HG02678 (cell line): ENCODE measurements at regions not wholly inside any gene's neighbourhood (a gene's known extent, or its start where the extent isn't known, plus 50 kb on each side); places are given as distances from the start of the nearest gene placed in this dataset.
"Not testable (repeated sequence)": the region's sequence is repeated elsewhere in the genome, so short reads cannot be mapped to it uniquely, and the experiment has no call there.

Experiments used
- ATAC-seq: cut with Tn5 transposase; IDR thresholded peaks from one replicate; pipeline ENCODE4 v1.9.1; 2021; ENCODE audit warnings: mild to moderate bottlenecking, moderate library complexity; ENCODE audit not compliant: unreplicated experiment

DNA sequence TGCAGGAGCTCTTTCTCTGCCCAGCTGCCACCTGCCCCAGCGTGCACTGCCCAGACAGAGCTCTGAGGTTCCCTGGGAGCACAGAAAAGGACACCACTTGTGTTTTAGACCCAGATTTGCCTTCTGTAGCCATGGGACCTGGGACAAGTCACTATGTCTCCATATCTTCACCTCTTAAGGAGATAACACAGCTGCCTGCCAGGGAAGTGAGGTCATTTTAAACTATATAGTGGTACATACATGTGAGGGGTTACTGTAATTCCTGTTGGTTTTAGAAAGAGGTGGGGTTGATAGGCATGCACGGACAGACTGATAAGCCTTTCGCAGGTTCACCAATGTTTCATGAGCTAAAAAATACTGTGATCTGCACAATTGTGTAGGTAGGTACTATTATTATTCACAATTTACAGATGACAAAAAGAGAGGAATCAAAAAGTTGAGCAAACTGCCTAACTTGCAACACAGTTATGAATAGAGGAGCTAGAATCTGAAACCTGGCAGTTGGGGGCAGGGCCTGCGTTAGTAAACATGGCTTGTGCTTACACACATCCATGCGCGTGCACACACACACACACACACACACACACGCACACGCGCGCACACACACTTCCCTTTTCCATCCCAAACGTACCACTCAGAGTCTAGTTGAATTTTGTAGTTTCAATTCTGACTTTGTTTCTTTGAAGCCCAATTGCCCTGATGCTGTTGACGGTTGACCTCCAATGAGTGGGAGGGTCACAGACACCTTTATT is 193.6 kb downstream of the FAM43A start:
- ATAC-seq: no peak

DNA sequence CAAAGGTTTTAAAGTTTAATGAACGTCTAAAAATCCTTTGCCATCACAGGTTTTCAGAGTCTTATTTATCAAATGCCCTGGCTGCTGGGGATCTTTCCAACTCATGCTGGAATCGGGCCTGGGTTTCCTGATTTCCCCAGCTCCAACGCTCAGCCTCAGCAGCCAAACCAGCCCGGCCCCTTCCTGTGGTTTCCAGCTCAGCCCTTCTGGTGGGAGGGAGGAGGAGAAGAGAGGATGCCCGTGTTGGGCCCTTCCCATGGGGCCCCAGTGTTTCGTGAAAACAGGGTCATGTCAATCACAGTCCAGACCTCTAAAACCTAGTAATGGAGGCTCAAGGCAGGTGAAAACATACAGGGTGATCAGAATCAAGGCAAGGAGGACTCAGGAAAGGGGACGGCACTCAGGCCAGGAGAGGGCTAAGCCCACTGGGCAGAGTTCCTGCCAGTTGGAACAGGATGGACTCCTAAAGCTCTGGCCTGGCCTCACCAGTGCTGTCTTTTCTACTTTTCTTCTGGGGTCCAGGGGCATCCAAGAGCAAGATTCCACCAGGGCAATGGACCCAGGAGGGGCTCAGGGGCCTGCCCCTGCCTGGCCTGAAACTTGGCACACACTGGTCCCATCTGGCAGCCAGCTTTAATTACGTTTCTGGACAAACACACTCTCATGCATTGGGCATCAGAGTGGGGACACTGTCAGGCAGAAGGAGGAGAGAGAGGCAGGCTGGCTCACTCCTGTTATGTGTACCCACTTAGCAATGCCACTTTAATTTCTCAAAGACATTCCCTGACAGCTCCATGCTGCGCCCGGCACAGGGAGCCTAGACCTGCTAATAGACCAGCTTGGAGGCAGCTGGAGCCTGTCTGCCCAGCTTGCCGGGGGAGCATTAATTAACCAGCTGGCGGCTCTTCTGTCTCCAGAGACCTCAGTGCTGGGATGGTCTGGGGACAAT is 194.6 kb downstream of the FAM43A start:
- ATAC-seq: no peak

DNA sequence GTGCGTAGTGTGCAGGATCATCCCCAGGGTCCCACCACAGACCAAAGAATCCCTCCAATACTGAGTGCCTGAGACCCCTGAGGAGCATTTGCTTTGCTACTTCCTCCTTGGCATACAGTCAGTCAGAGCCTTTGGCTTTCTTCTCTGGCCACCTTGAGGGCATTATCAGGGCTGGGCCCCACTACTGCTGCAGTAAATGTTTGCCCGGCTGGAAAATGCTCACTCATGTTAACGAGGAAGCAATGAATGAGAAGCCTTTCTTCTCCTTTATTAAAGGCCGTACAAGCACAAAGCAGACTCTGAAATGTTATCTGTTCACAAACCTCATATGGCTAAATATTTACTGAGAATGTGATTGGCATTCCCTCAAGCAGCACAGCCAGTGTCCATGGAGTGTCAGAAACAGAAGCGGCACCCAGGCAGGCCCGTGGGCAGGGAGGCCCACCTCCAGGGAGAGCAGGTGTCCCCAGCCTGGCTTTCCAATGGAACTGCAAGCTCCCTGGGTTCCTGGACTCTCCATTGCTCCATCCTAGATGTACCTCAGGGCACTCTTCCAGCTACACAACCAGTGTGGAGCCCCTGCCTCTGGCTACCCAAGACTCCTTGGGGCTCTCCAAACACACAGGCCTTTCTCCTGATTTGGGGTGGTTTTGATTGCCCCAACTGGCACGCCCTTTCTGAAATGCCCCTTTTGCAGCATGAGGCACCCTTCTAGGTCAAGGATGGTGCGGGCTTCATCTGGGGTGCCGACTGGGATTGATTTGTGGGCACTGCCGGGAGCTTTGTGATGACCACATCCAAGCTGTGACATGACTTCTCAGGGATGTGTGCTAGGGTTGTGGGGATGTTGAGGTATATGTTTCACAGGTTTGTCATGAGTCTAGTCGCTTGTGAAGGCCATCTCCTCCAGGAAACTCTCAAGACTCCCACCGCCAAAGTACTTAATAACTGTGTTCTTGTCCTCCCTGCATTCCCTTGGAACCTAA is 195.6 kb downstream of the FAM43A start:
- no peak for ATAC-seq

DNA sequence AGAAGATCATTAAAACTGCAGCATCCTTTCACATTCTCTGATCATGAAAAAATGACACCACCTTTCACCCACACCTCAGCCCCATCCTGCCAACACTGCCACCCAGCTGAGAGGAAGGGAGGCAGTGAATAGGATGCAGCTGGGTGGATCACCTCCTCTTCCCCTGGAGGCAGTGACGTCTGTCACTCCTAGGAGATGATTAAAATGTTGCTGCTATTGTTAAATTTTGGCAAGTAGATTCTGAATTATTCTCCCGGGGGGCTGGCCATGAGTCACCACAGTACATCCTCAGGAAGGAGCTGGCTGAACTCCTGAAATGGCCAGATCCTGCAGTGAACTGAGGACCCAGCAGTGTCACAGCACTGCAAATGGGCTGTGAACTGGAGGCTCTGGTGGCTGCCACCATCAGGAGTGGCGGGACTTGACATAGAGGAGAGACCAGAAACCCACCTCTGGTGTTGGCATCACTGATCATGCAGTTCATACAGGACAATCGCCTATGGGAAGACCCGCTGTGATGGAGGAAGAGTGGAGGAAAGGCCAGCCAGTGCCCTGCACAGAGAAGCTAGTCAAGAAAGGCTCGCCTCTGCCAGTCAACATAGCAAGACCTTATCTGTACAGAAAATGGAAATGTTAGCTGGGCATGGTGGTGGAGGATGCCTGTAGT is 199.1 kb downstream of the FAM43A start:
- ATAC-seq: no peak

DNA sequence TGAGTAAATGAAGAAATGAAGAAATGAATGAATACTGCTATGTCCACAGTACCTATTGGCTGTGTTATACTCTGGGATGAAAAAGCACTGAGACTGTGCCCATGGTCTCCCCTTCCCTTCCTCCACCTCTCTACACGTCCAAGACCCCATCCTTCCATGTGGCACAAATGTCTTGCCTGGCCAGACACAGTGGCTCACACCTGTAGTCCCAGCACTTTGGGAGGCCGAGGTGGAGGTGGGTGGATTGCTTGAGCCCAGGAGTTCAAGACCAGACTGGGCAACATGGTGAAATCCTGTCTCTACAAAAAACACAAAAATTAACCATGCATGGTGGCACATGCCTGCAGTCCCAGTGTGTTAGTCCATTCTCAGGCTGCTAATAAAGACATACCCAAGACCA is 200.1 kb downstream of the FAM43A start:
- no peak for ATAC-seq

DNA sequence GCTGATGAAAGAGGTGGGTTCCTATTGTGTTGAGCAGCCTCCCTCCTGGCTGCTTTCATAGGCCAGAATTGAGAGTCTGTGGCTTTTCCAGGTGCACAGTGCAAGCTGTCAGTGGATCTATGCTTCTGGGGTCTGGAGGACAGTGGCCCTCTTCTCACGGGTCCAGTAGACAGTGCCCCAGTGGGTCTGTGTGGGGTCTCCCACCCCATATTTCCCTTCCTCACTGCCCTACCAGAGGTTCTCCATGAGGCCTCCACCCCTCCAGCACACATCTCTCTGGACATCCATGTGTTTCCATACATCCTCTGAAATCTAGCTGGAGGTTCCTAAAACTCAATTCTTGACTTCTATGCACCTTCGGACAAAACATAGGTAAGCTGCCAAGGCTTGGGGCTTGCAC is 201.2 kb downstream of the FAM43A start:
- no peak for ATAC-seq

DNA sequence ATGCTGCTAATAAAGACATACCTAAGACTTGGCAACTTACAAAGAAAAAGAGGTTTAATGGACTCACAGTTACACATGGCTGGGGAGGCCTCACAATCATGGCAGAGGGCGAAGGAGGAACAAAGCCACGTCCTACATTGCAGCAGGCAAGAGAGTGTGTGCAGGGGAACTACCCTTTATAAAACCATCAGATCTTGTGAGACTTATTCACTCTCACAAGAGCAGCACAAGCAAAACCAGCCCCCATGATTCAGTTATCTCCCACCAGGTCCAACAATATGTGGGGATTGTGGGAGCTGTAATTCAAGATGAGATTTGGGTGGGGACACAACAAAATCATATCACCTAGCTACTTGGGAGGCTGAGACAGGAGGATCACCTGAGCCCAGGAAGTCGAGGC is 202.4 kb downstream of the FAM43A start:
- not testable (repeated sequence) for ATAC-seq

DNA sequence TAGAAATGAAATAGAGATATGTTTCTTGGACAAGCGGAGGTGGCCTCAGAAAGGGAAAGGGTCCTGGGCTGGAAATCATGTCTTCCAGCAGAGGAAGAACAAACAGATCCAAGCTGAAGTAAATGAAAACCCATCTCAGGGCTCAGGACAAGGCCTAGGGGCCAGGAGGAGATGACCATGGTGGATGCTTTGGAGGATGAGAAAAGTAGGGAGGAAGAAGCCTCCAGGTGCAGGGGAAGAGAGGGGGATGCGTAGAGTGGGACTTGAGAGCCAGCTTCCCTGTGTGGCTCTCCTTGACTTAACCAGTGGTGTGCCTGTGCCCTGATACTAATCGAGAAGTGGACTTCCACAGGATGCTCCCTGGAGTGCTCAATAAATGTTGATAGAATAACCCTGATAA is 203.2 kb downstream of the FAM43A start:
- no peak for ATAC-seq

DNA sequence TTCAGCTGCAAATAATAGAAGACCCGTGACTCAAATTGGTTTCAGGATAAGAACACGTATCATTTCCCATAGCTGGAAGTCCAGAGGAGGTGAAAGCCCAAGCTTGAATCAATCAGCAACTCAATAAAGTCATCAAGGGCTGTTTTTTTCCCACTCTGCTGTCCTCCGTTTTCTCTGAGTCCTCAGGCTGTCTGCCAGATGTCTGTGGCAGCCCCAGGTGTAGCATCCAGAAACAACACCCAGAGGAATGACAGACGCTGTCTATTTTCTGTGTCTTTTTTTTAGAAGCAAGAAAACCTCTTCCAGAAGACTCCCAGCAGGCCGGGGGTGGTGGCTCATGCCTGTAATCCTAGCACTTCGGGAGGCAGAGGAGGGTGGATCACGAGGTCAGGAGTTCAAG is 204.4 kb downstream of the FAM43A start:
- ATAC-seq: no peak

DNA sequence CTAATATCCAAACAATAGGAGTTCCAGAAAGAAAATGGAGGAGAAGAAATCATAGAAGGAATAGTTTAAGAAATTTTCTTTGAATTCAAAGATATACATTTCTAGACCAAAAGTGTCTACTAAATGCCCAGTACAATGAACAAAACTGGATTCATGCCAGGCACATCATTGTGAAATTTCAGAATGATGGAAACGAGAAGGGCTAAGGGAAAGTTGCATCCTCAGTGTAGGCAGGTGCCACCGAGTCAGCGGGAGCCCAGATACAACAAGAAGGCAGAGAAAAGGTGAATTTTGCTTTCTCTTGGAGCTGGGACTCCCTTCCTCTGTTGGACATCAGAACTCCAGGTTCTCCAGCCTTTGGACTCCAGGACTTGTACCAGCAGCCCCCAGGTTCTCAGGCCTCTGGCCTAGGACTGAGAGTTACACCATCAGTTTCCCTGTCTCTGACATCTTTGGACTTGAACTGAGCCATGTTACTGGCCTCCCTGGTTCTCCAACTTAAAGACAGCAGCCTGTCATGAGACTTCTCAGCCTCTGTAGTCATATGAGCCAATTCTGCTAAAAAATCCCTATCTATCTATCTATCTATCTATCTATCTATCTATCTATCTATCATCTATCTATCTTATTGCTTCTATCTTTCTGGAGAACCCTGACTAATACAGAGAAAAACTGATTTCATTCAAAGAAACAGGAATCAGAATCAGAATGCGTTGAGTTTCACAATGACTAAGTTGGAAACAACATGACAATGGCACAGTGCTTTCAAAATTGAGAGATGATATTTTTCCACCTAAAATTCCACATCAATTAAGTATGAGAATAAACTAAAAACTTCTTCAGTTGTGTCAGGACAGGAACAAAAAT is 207.7 kb downstream of the FAM43A start:
- ATAC-seq: no peak

DNA sequence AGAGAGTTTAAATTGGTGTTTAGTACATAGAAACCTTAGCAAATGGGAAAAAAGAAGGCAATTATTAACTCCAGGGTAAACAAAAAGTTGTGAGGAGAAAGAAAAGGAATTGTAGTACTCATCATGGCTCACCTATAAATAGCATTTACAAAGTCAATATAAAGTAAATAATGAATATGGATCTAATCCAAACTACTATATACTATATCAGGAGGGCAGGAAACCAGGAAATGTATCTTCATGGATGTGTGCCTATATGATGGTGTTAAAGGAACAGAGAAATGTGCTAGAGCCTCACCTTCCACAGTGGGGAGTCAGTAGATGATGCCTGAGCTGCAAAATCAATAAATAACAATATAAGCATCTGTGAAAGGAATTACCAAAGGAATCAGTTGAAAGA is 208.9 kb downstream of the FAM43A start:
- no peak for ATAC-seq

DNA sequence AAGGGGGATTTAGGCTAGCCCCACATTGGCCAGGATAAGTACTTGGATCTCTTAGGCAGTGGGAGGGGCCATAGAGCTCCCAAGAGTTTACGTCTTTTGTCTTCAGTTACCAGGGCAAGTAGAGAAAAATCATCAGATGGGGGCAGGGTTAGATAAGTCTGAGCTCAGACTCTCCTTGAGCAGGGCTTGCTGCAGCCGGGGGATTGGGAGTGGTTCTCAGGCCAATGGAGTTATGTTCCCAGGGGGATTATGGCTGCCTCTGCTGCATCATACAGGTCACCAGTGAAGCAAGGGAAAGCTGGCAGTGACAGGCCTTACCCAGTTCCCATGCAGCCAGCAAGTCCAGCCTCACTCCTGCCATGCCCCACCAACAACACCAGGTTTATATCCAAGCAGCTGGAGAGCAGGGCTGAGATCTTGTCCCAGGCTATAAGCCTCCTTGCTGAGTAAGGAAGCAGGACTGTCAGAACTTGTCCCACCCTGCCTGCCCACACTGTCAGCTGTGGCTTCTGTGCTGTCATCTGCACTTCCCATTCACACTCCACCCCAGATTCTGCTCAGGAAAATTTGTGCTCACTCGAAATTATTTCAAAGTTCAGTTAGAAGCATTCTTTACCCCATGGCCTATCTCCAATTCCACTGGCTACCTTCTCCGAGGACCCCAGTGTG is 215.3 kb downstream of the FAM43A start:
- no peak for ATAC-seq

DNA sequence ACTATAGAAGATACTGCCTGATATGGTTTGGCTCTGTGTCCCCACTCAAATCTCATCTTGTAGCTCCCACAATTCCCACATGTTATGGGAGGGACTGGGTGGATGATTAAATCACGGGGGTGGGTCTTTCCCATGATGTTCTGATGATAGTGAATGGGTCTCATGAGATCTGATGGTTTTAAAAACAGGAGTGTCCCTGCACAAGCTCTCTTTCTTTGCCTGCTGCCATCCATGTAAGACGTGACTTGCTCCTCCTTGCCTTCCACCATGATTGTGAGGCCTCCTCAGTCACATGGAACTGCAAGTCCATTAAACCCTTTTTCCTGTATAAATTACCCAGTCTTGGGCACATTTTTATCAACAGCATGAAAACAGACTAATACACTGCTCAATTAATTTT is 217.8 kb downstream of the FAM43A start:
- ATAC-seq: not testable (repeated sequence)

DNA sequence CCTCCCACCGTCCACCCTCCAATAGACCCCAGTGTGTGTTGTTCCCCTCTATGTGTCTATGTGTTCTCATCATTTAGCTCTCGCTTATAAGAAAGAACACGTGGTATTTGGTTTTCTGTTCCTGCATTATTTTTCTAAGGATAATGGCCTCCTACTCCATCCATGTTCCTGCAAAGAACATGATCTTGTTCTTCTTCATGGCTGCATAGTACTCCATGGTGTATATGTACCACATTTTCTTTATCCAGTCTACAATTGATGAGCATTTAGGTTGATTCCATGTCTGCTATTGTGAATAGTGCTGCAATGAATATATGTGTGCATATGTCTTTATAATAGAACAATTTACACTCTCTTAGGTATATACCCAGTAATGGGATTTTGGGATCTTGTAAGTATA is 219.3 kb downstream of the FAM43A start:
- ATAC-seq: not testable (repeated sequence)

DNA sequence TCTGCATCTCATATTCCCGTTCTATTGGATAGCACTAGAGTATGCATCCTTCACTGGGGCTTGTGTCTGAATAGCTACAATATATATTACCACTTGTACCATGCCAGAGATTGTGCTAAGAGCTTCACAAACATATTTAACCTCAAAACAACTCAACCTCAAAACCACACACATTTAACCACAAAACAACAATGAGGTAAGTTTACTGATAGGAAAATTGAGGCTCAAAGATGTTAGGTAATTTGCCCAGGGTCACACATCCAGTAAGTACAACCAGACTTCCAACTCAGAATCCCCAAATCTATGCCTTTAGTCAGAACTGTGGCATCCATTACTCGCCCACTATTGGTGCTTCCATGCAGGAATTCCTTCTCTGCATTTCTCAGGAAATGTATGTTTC is 220.0 kb downstream of the FAM43A start:
- no peak for ATAC-seq

DNA sequence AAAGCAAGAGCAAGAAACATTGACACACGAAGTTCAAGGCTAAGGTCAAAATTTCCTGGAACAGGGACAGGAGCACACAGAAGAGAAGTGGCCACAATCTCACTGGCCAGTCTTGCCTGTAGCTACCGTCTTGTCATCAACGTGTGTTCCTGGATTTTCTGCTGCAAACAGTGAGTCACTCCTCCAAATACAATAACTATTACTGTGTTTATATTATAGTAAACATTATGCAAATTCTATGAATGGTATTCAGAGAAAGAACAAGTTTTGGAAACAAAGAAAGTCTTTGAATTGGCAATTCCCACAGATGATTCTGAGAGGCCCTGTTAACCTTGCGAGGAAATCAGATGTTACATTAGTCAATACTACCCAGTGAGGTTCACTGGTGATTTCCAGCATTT is 220.5 kb downstream of the FAM43A start:
- no peak for ATAC-seq

DNA sequence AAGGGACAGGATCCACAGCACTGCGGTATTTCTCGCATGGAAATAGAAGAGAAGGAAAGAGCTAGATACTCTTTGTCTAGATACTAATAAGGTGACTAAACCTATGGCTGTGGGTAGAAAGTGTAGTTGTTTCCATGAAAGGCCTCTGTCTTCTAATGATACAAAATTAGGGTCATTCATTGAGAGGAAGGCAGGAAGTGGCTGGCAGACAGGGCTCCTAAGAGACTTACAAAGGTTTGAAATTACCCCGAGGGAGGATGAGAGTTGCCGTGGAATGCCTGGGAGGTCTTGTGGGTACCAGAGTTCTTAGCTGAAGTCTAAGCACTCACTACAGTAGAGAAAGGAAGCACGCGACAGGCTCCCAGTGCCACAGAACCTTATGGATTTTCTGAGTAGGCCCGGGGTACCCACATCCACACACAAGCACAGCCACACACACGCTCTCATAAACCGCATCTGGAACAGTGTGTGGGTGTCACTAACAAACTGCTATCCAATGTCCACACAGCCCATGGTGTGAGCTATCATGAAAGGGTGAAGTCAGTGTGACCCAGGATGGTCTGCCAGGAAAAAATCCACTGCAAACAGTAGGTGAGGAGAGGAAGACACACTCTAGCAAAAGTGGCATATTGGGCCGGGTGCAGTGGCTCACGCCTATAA is 221.4 kb downstream of the FAM43A start:
- no peak for ATAC-seq

DNA sequence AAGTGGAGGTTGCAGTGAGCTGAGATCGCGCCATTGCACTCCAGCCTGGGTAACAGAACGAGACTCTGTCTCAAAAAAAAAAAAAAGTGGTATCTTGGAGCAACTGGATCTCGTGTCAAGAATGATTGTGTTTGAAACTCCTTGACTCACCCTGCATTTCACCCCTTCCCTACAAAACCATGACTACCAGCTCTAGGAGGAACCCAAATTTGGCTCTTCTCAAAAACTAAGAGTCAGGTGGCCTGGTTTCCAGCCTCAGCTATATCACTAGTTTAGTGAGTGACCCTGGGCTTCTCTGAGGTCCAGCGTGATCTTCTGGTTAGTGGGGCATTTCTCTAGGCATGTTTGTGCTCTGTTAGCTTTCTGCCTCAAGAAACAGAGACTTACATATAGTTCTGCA is 222.1 kb downstream of the FAM43A start:
- ATAC-seq: no peak
